Upper lobe of left lung (tissue), 4 donors: ENCODE measurements at regions not wholly inside any gene's neighbourhood (a gene's known extent, or its start where the extent isn't known, plus 50 kb on each side); places are given as distances from the start of the nearest gene placed in this dataset.

Source experiments
- CTCF ChIP-seq, 6 experiments: fragments of 450-650 bp in 4 of 6; fragments of 200-600 bp in 2 of 6; sonication (generic) in 2 of 6; IDR thresholded peaks; one replicate each; pipeline ENCODE4 v1.5.1; 2016 to 2019; ENCODE audit warnings: antibody characterized with exemption in 6 of 6
- POLR2A ChIP-seq, 4 donors: fragments of 450-650 bp; IDR thresholded peaks; one replicate each; pipeline ENCODE4 v1.5.1; 2016 to 2017; ENCODE audit warnings: antibody characterized with exemption in 4 of 4, mild to moderate bottlenecking in 2 of 4

GRCh38 chr12:127113945-127114344 lies 1153.0 kb upstream of the TMEM132C start:
- no peak for TF ChIP-seq CTCF (IDR thresholded peaks at IDR 0.05)
- TF ChIP-seq POLR2A (IDR thresholded peaks at IDR 0.05): no peak
